A673 (cell line): ENCODE measurements at regions not wholly inside any gene's neighbourhood (a gene's known extent, or its start where the extent isn't known, plus 50 kb on each side); places are given as distances from the start of the nearest gene placed in this dataset.

Experiments
- EZH2 ChIP-seq: fragments of 200-600 bp; sonication (generic); IDR thresholded peaks from 2 replicates; pipeline ENCODE4 v1.6.1; 2017; ENCODE audit warnings: borderline replicate concordance, low read depth, mild to moderate bottlenecking, mixed read lengths, antibody characterized with exemption, low read length; ENCODE audit not compliant: poor library complexity, severe bottlenecking
- TF ChIP-seq, protein P1 (sequence below): fragments of 300-800, 200-600 bp; sonication (generic); conservative IDR thresholded peaks from 2 replicates; pipeline ENCODE4 v1.5.1; 2017; ENCODE audit warnings: low read depth, mild to moderate bottlenecking, antibody characterized with exemption, low read length, moderate library complexity, mixed read lengths

DNA sequence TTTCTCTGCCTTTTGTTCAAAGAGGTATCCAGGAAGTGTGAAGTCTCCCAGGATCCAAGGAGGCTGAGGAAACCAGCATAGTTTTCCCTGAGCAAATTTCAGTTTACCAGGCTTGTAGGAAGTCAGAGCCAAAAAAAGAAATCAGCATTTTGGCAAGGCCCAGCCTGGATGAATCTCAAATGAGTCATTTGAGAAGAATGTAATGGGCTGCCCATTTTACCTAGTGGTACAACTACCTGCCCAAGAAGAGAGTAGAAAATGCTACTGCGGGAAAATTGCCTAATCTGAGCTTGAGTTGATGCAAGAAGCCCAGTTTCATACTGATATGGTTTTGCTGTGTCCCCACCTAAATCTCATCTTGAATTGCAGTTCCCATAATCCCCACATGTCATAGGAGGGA, 284.1 kb upstream of the ZNF507 start:
- TF ChIP-seq, protein P1, sequence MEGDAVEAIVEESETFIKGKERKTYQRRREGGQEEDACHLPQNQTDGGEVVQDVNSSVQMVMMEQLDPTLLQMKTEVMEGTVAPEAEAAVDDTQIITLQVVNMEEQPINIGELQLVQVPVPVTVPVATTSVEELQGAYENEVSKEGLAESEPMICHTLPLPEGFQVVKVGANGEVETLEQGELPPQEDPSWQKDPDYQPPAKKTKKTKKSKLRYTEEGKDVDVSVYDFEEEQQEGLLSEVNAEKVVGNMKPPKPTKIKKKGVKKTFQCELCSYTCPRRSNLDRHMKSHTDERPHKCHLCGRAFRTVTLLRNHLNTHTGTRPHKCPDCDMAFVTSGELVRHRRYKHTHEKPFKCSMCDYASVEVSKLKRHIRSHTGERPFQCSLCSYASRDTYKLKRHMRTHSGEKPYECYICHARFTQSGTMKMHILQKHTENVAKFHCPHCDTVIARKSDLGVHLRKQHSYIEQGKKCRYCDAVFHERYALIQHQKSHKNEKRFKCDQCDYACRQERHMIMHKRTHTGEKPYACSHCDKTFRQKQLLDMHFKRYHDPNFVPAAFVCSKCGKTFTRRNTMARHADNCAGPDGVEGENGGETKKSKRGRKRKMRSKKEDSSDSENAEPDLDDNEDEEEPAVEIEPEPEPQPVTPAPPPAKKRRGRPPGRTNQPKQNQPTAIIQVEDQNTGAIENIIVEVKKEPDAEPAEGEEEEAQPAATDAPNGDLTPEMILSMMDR, result no peak
- TF ChIP-seq EZH2, result no peak
